CD14-positive monocyte (primary cell): ENCODE measurements at regions not wholly inside any gene's neighbourhood (a gene's known extent, or its start where the extent isn't known, plus 50 kb on each side); places are given as distances from the start of the nearest gene placed in this dataset.

Experiments used
- DNase-seq, 3 donors: peaks; one replicate each; pipeline ENCODE4 v3.0.0-alpha.2; 2011 to 2022
- H2AFZ ChIP-seq: 2 replicates; pipeline ENCODE4 v1.6.0; 2012; ENCODE audit warnings: mild to moderate bottlenecking, low read depth, low read length, inconsistent platforms; ENCODE audit not compliant: insufficient read depth, poor library complexity, severe bottlenecking
- H3K27ac ChIP-seq, 2 donors: 1 replicate in 1 of 2; 2 replicates in 1 of 2; pipeline ENCODE4 v1.5.1; 2012 to 2013; ENCODE audit warnings: low read length in 2 of 2, control low read depth in 1 of 2, inconsistent platforms in 1 of 2, low read depth in 1 of 2, mild to moderate bottlenecking in 1 of 2
- H3K27me3 ChIP-seq, 2 donors: one replicate each; pipeline versions ENCODE4 v1.6.0 to v1.6.1; 2011 to 2013; ENCODE audit warnings: low read length in 2 of 2; ENCODE audit not compliant: control insufficient read depth in 2 of 2, insufficient read depth in 2 of 2
- H3K36me3 ChIP-seq, 2 donors: replicated peaks in 1 of 2; 1 replicate in 1 of 2; 2 replicates in 1 of 2; pipeline versions ENCODE4 v1.5.1 to v1.6.1; 2012 to 2013; ENCODE audit warnings: low read length in 2 of 2, control low read depth in 1 of 2, inconsistent platforms in 1 of 2, mild to moderate bottlenecking in 1 of 2; ENCODE audit not compliant: insufficient read depth in 2 of 2, control insufficient read depth in 1 of 2
- H3K4me1 ChIP-seq, 2 donors: 1 replicate in 1 of 2; 2 replicates in 1 of 2; pipeline versions ENCODE4 v1.5.1 to v1.6.1; 2012 to 2013; ENCODE audit warnings: low read length in 2 of 2, control low read depth in 1 of 2, inconsistent platforms in 1 of 2, mild to moderate bottlenecking in 1 of 2, moderate library complexity in 1 of 2; ENCODE audit not compliant: insufficient read depth in 2 of 2, control insufficient read depth in 1 of 2
- H3K4me2 ChIP-seq: replicated peaks from 2 replicates; pipeline ENCODE3; 2012; ENCODE audit warnings: low read length, moderate library complexity, mild to moderate bottlenecking; ENCODE audit not compliant: poor library complexity, severe bottlenecking; ENCODE audit errors: extremely low read depth
- H3K4me3 ChIP-seq, 3 experiments: fragments of 200-600 bp in 1 of 3; sonication (generic) in 1 of 3; replicated peaks in 1 of 3; 1 replicate in 2 of 3; 2 replicates in 1 of 3; pipeline ENCODE4 v1.5.1; 2011 to 2013; ENCODE audit warnings: low read length in 3 of 3, mild to moderate bottlenecking in 3 of 3, control low read depth in 2 of 3, low read depth in 2 of 3, inconsistent platforms in 1 of 3, moderate library complexity in 1 of 3
- H3K79me2 ChIP-seq: 2 replicates; pipeline ENCODE4 v1.6.0; 2012; ENCODE audit warnings: mild to moderate bottlenecking, control low read depth, inconsistent platforms, low read length, moderate library complexity; ENCODE audit not compliant: insufficient read depth
- H3K9ac ChIP-seq: 2 replicates; pipeline ENCODE4 v1.6.0; 2017; ENCODE audit warnings: low read length, mild to moderate bottlenecking; ENCODE audit not compliant: insufficient read depth, poor library complexity, severe bottlenecking
- H3K9me3 ChIP-seq, 2 donors: replicated peaks in 1 of 2; 1 replicate in 1 of 2; 2 replicates in 1 of 2; pipeline versions ENCODE4 v1.5.1 to v1.6.1; 2012 to 2013; ENCODE audit warnings: low read length in 2 of 2, control low read depth in 1 of 2; ENCODE audit not compliant: control insufficient read depth in 1 of 2, insufficient read depth in 1 of 2
- H4K20me1 ChIP-seq: 2 replicates; pipeline ENCODE4 v1.6.0; 2012; ENCODE audit warnings: mild to moderate bottlenecking, low read length, control low read depth, moderate library complexity; ENCODE audit not compliant: insufficient read depth
- H3K27ac Mint-ChIP-seq, 7 donors: one replicate each; pipeline ENCODE4 v1.8.0; 2020; ENCODE audit warnings: mild to moderate bottlenecking in 7 of 7, mixed read lengths in 7 of 7, moderate library complexity in 6 of 7, inconsistent platforms in 2 of 7
- H3K27me3 Mint-ChIP-seq, 3 donors: one replicate each; pipeline ENCODE4 v1.8.0; 2021 to 2022; ENCODE audit warnings: low read depth in 3 of 3, mild to moderate bottlenecking in 3 of 3, mixed read lengths in 3 of 3, moderate library complexity in 3 of 3, inconsistent platforms in 1 of 3
- H3K36me3 Mint-ChIP-seq, 2 donors: one replicate each; pipeline ENCODE4 v1.8.0; 2020; ENCODE audit warnings: mixed read lengths in 2 of 2, inconsistent platforms in 1 of 2, mild to moderate bottlenecking in 1 of 2
- H3K4me1 Mint-ChIP-seq: one replicate; pipeline ENCODE4 v1.8.0; 2020; ENCODE audit warnings: mild to moderate bottlenecking, mixed read lengths
- H3K4me3 Mint-ChIP-seq, 2 donors: one replicate each; pipeline ENCODE4 v1.8.0; 2020; ENCODE audit warnings: mild to moderate bottlenecking in 2 of 2, mixed read lengths in 2 of 2, moderate library complexity in 1 of 2
- H3K9me3 Mint-ChIP-seq, 7 donors: one replicate each; pipeline ENCODE4 v1.8.0; 2020 to 2022; ENCODE audit warnings: mixed read lengths in 7 of 7, mild to moderate bottlenecking in 6 of 7, moderate library complexity in 6 of 7, inconsistent platforms in 2 of 7
- CTCF ChIP-seq: fragments of 200-600 bp; IDR thresholded peaks from one replicate; pipeline ENCODE4 v1.8.0; 2022; ENCODE audit warnings: antibody characterized with exemption, mild to moderate bottlenecking
- WGBS: methylation state at CpG from one replicate; pipeline ENCODE4 v1.1.5; 2013; ENCODE audit warnings: missing lambda C conversion rate; ENCODE audit not compliant: insufficient coverage; 5-methylcytosine and 5-hydroxymethylcytosine counted together
- intact Hi-C, 2 donors: fragments of 100-400 bp; cut with micrococcal nuclease; formaldehyde crosslinking; loops; one replicate each; pipeline versions ENCODE4 v1.15.0 to v1.15.1; 2023

GRCh38 chr1:59008599-59009347 is 224.9 kb upstream of the JUN start:
- Mint-ChIP-seq H3K27ac (no peak overlapping the region), H3K27me3 (peaks cover 0 to 3% (median 1%) of the 10 kb centered on the region in 3 donors), H3K36me3 (no peaks in the 10 kb centered on the region), H3K4me3 (no peak overlapping the region), H3K4me1 (peaks cover 44% of the 10 kb centered on the region), H3K9me3 (peaks cover 0 to 2% (median 0%) of the 10 kb centered on the region in 7 donors)
- Histone ChIP-seq H3K4me2 (no peak overlapping the region), H3K27ac (no peak overlapping the region), H3K79me2 (no peaks in the 10 kb centered on the region), H3K9ac (no peak overlapping the region), H2AFZ (no peak overlapping the region), H3K4me3 (no peak overlapping the region), H4K20me1 (no peaks in the 10 kb centered on the region), H3K4me1 (peaks cover 35 to 46% of the 10 kb centered on the region in 2 donors), H3K36me3 (no peaks in the 10 kb centered on the region), H3K9me3 (no peaks in the 10 kb centered on the region), H3K27me3 (no peaks in the 10 kb centered on the region)
- no peak for TF ChIP-seq CTCF
- DNase-seq = peak in 1 of 3 donors; percentile 16
- WGBS = 97% methylated on average over 5 of the region's 8 CpGs
- intact Hi-C loops = no loop called here

- Mint-ChIP-seq H3K9me3 (no peaks in the 10 kb centered on the region), H3K27ac (no peak overlapping the region), H3K36me3 (no peaks in the 10 kb centered on the region), H3K4me3 (no peak overlapping the region), H3K4me1 (peaks cover 36% of the 10 kb centered on the region), H3K27me3 (peaks cover 3 to 5% (median 4%) of the 10 kb centered on the region in 3 donors)
- no peak overlapping the region for H2AFZ ChIP-seq
- WGBS = 88% methylated on average over 2 of the region's 3 CpGs
- H4K20me1 ChIP-seq = no peaks in the 10 kb centered on the region
- H3K79me2 ChIP-seq = no peaks in the 10 kb centered on the region
- H3K27me3 ChIP-seq = no peaks in the 10 kb centered on the region
- H3K27ac ChIP-seq = no peak overlapping the region
- no peak overlapping the region for H3K4me3 ChIP-seq
- intact Hi-C loops = loop anchor here in 1 of 2 donors (10.0 kb wide), 1 partner anchor 127 kb away; no protein-coding TSS in a partner anchor
- H3K9me3 ChIP-seq = no peaks in the 10 kb centered on the region
- no peak overlapping the region for H3K9ac ChIP-seq
- no peaks in the 10 kb centered on the region for H3K36me3 ChIP-seq
- no peak for DNase-seq
- no peak for TF ChIP-seq CTCF
- H3K4me2 ChIP-seq = no peak overlapping the region
- H3K4me1 ChIP-seq = peaks cover 23 to 24% of the 10 kb centered on the region in 2 donors
Measured at GRCh38 chr1:59011663-59012062, 227.8 kb upstream of the JUN start.
